GM23338 (cell line): ENCODE measurements at regions not wholly inside any gene's neighbourhood (a gene's known extent, or its start where the extent isn't known, plus 50 kb on each side); places are given as distances from the start of the nearest gene placed in this dataset.

Source experiments
- ATAC-seq: fragments of 200-7000 bp; cut with Tn5 transposase; 3 replicates; pipeline ENCODE4 v1.9.1; 2020
- DNase-seq: peaks from one replicate; pipeline ENCODE4 v3.0.0-alpha.2; 2015; ENCODE audit warnings: low spot score
- H2AFZ ChIP-seq: fragments of 200-600 bp; sonication (generic); 2 replicates; pipeline ENCODE4 v1.8.0; 2016; ENCODE audit warnings: antibody characterized with exemption, mild to moderate bottlenecking, moderate library complexity
- H3F3A ChIP-seq: fragments of 200-600 bp; sonication (generic); replicated peaks from 2 replicates; pipeline ENCODE4 v1.8.0; 2017; ENCODE audit warnings: antibody characterized with exemption, mixed run types, low read depth
- H3K27ac ChIP-seq: fragments of 200-600 bp; sonication (generic); 2 replicates; pipeline ENCODE4 v1.6.1; 2016; ENCODE audit warnings: low read depth
- H3K27me3 ChIP-seq: fragments of 200-600 bp; sonication (generic); 2 replicates; pipeline ENCODE4 v1.8.0; 2016; ENCODE audit warnings: mild to moderate bottlenecking, mixed run types, moderate library complexity; ENCODE audit not compliant: insufficient read depth
- H3K36me3 ChIP-seq: fragments of 200-600 bp; sonication (generic); 2 replicates; pipeline ENCODE4 v1.8.0; 2016; ENCODE audit warnings: mild to moderate bottlenecking; ENCODE audit not compliant: insufficient read depth
- H3K4me1 ChIP-seq: fragments of 200-600 bp; sonication (generic); 2 replicates; pipeline ENCODE4 v1.8.0; 2016; ENCODE audit warnings: mild to moderate bottlenecking, moderate library complexity; ENCODE audit not compliant: insufficient read depth
- H3K4me2 ChIP-seq: fragments of 200-600 bp; sonication (generic); 2 replicates; pipeline ENCODE4 v1.7.1; 2017; ENCODE audit warnings: mixed run types
- H3K4me3 ChIP-seq: fragments of 200-600 bp; sonication (generic); 2 replicates; pipeline ENCODE4 v1.6.1; 2016; ENCODE audit warnings: mixed run types
- H3K79me2 ChIP-seq: fragments of 200-600 bp; sonication (generic); replicated peaks from 2 replicates; pipeline ENCODE4 v1.8.0; 2017; ENCODE audit warnings: mild to moderate bottlenecking; ENCODE audit not compliant: insufficient read depth
- H3K9me2 ChIP-seq: fragments of 200-600 bp; sonication (generic); 2 replicates; pipeline ENCODE4 v1.8.0; 2017; ENCODE audit not compliant: insufficient read depth
- H4K20me1 ChIP-seq: fragments of 200-600 bp; sonication (generic); replicated peaks from 2 replicates; pipeline ENCODE4 v1.8.0; 2017; ENCODE audit warnings: mild to moderate bottlenecking; ENCODE audit not compliant: insufficient read depth
- H3K27ac Mint-ChIP-seq: 2 replicates; pipeline ENCODE4 v1.8.0; 2020; ENCODE audit warnings: inconsistent platforms, mild to moderate bottlenecking, moderate library complexity, mixed read lengths
- H3K27me3 Mint-ChIP-seq: 3 replicates; pipeline ENCODE4 v1.8.0; 2022; ENCODE audit warnings: low read depth, mild to moderate bottlenecking, moderate library complexity, mixed read lengths, inconsistent platforms; ENCODE audit not compliant: insufficient read depth, poor library complexity
- H3K36me3 Mint-ChIP-seq: 3 replicates; pipeline ENCODE4 v1.8.0; 2021; ENCODE audit warnings: low read depth, mild to moderate bottlenecking, inconsistent platforms, moderate library complexity, mixed read lengths
- H3K4me1 Mint-ChIP-seq: 3 replicates; pipeline ENCODE4 v1.8.0; 2020; ENCODE audit warnings: mild to moderate bottlenecking, inconsistent platforms, mixed read lengths
- H3K4me3 Mint-ChIP-seq: 3 replicates; pipeline ENCODE4 v1.8.0; 2021; ENCODE audit warnings: moderate library complexity, mild to moderate bottlenecking, inconsistent platforms, mixed read lengths
- H3K9me3 Mint-ChIP-seq: 3 replicates; pipeline ENCODE4 v1.8.0; 2020; ENCODE audit warnings: moderate library complexity, mild to moderate bottlenecking, inconsistent platforms, mixed read lengths
- CREB1 ChIP-seq: fragments of 250-450 bp; sonication (Bioruptor Pico); IDR thresholded peaks from 2 replicates; pipeline ENCODE4 v1.5.0; 2020; ENCODE audit warnings: low read depth, mild to moderate bottlenecking, moderate library complexity
- CTCF ChIP-seq, 2 experiments: fragments of 200-600 bp in 1 of 2; sonication (generic) in 1 of 2; conservative IDR thresholded peaks; 2 replicates each; pipeline versions ENCODE4 v1.5.1 to v1.6.1; 2016 to 2017; ENCODE audit warnings: antibody characterized with exemption in 2 of 2, low read depth in 2 of 2, mild to moderate bottlenecking in 2 of 2, moderate library complexity in 1 of 2
- ETS1 ChIP-seq: IDR thresholded peaks from 2 replicates; pipeline ENCODE4 v1.6.1; 2016; ENCODE audit warnings: antibody characterized with exemption
- EZH2phosphoT487 ChIP-seq: fragments of 200-600 bp; sonication (generic); IDR thresholded peaks from one replicate; pipeline ENCODE4 v1.8.1; 2018; ENCODE audit warnings: antibody characterized with exemption; ENCODE audit not compliant: unreplicated experiment
- JUNB ChIP-seq: IDR thresholded peaks from one replicate; pipeline ENCODE4 v1.6.1; 2016; ENCODE audit warnings: antibody characterized with exemption; ENCODE audit not compliant: unreplicated experiment
- NANOG ChIP-seq: IDR thresholded peaks from 2 replicates; pipeline ENCODE4 v1.6.1; 2016; ENCODE audit warnings: antibody characterized with exemption, borderline replicate concordance
- REST ChIP-seq: IDR thresholded peaks from one replicate; pipeline ENCODE4 v1.6.1; 2018; ENCODE audit warnings: antibody characterized with exemption; ENCODE audit not compliant: unreplicated experiment
- STAT1 ChIP-seq: IDR thresholded peaks from one replicate; pipeline ENCODE4 v1.6.1; 2016; ENCODE audit warnings: antibody characterized with exemption; ENCODE audit not compliant: unreplicated experiment
- ZNF114 ChIP-seq: fragments of 250-450 bp; sonication (Bioruptor Pico); IDR thresholded peaks from 2 replicates; pipeline ENCODE4 v1.5.0; 2020; ENCODE audit warnings: mild to moderate bottlenecking, moderate library complexity
- ZNF331 ChIP-seq: fragments of 250-450 bp; sonication (Bioruptor Pico); IDR thresholded peaks from 2 replicates; pipeline ENCODE4 v1.5.0; 2020; ENCODE audit warnings: low read depth, mild to moderate bottlenecking, moderate library complexity

GRCh38 chr7:35386082-35386815 lies 132.3 kb upstream of the TBX20 start:
- H3K4me1 ChIP-seq = no peaks in the 10 kb centered on the region
- H4K20me1 ChIP-seq = no peaks in the 10 kb centered on the region
- no peaks in the 10 kb centered on the region; the same call in 2 of the 3 replicates for H3K9me3 Mint-ChIP-seq
- H2AFZ ChIP-seq = no peak overlapping the region
- H3K36me3 ChIP-seq = no peaks in the 10 kb centered on the region
- no peak overlapping the region for H3K4me3 ChIP-seq
- peaks cover 3% of the 10 kb centered on the region for H3K27me3 Mint-ChIP-seq
- H3K4me2 ChIP-seq = no peak overlapping the region
- no peaks in the 10 kb centered on the region for H3K36me3 Mint-ChIP-seq
- no peak overlapping the region for H3K4me3 Mint-ChIP-seq
- DNase-seq (no peak), ATAC-seq (no peak)
- no peaks in the 10 kb centered on the region for H3K27me3 ChIP-seq
- H3F3A ChIP-seq = no peaks in the 10 kb centered on the region
- no peaks in the 10 kb centered on the region for H3K79me2 ChIP-seq
- no peaks in the 10 kb centered on the region for H3K4me1 Mint-ChIP-seq
- H3K9me2 ChIP-seq = 0 out of 2 replicates have a peak, but pooled peaks cover 5% of the 10 kb centered on the region
- H3K27ac Mint-ChIP-seq = no peak overlapping the region
- no peak overlapping the region for H3K27ac ChIP-seq
- TF ChIP-seq STAT1 (no peak), EZH2phosphoT487 (no peak)

GRCh38 chr7:35384761-35385700 lies 131.1 kb upstream of the TBX20 start:
- no peak overlapping the region for H3K27ac ChIP-seq
- 0 out of 2 replicates have a peak, but pooled peaks cover 5% of the 10 kb centered on the region for H3K9me2 ChIP-seq
- H3K9me3 Mint-ChIP-seq = no peaks in the 10 kb centered on the region; the same call in 2 of the 3 replicates
- H3K36me3 Mint-ChIP-seq = no peaks in the 10 kb centered on the region
- no peak overlapping the region for H3K27ac Mint-ChIP-seq
- H3K4me2 ChIP-seq = no peak overlapping the region
- DNase-seq (no peak), ATAC-seq (no peak)
- no peaks in the 10 kb centered on the region for H3K27me3 ChIP-seq
- H3K4me3 ChIP-seq = no peak overlapping the region
- H3K27me3 Mint-ChIP-seq = peaks cover 3% of the 10 kb centered on the region
- H3K4me1 ChIP-seq = no peaks in the 10 kb centered on the region
- no peaks in the 10 kb centered on the region for H3K4me1 Mint-ChIP-seq
- no peak overlapping the region for H3K4me3 Mint-ChIP-seq
- no peak overlapping the region for H2AFZ ChIP-seq
- no peaks in the 10 kb centered on the region for H3F3A ChIP-seq
- no peaks in the 10 kb centered on the region for H3K79me2 ChIP-seq
- no peaks in the 10 kb centered on the region for H4K20me1 ChIP-seq
- H3K36me3 ChIP-seq = no peaks in the 10 kb centered on the region
- TF ChIP-seq STAT1 (no peak), JUNB (no peak), REST (no peak), ZNF114 (CRISPR knock-in tag) (no peak), CREB1 (no peak), NANOG (no peak), CTCF (conservative IDR thresholded peaks at IDR 0.05; ENCODE audit: low read depth in 2 of 2) (no peak), ETS1 (no peak), ZNF331 (CRISPR knock-in tag) (no peak)
